SK-N-MC (cell line): ENCODE measurements at regions not wholly inside any gene's neighbourhood (a gene's known extent, or its start where the extent isn't known, plus 50 kb on each side); places are given as distances from the start of the nearest gene placed in this dataset.

Experiments
- DNase-seq: peaks from one replicate; pipeline ENCODE4 v3.0.0-alpha.2; 2011; ENCODE audit warnings: low read depth, low spot score
- H3K27ac ChIP-seq: fragments of 200-600 bp; sonication (generic); 2 replicates; pipeline ENCODE4 v1.5.1; 2016; ENCODE audit warnings: mixed run types
- H3K36me3 ChIP-seq: fragments of 200-600 bp; sonication (generic); 2 replicates; pipeline ENCODE4 v1.6.1; 2017; ENCODE audit warnings: antibody characterized with exemption, low read length, mixed read lengths; ENCODE audit not compliant: insufficient read depth
- H3K4me3 ChIP-seq: fragments of 200-600 bp; sonication (generic); 2 replicates; pipeline ENCODE4 v1.5.1; 2016
- H3K9ac ChIP-seq: fragments of 200-600 bp; sonication (generic); 2 replicates; pipeline ENCODE4 v1.8.0; 2017; ENCODE audit warnings: mixed run types, mixed read lengths; ENCODE audit not compliant: insufficient read length
- H3K9me3 ChIP-seq: fragments of 200-600 bp; sonication (generic); 2 replicates; pipeline ENCODE4 v1.6.1; 2017; ENCODE audit warnings: low read depth, mild to moderate bottlenecking, antibody characterized with exemption, low read length, moderate library complexity, mixed read lengths
- EZH2 ChIP-seq: fragments of 200-600 bp; sonication (generic); IDR thresholded peaks from one replicate; pipeline ENCODE4 v1.6.1; 2017; ENCODE audit warnings: antibody characterized with exemption
- FOXP2 ChIP-seq: optimal IDR thresholded peaks from 2 replicates; pipeline ENCODE3; 2011; ENCODE audit warnings: mild to moderate bottlenecking, moderate library complexity; ENCODE audit not compliant: insufficient read depth; ENCODE audit errors: extremely low read length, control extremely low read depth
- POLR2AphosphoS5 ChIP-seq: IDR thresholded peaks from 2 replicates; pipeline ENCODE4 v1.6.1; 2012; ENCODE audit warnings: mild to moderate bottlenecking, low read depth, low read length, borderline replicate concordance

- no peak overlapping the region for H3K9ac ChIP-seq
- no peak for DNase-seq
- no peak overlapping the region for H3K27ac ChIP-seq
- no peaks in the 10 kb centered on the region for H3K9me3 ChIP-seq
- TF ChIP-seq FOXP2 (no peak), POLR2AphosphoS5 (no peak), EZH2 (no peak)
- no peaks in the 10 kb centered on the region for H3K36me3 ChIP-seq
- no peak overlapping the region for H3K4me3 ChIP-seq
Observed at GRCh38 chr3:43874290-43874689, 183.6 kb downstream of the ABHD5 start.

- no peaks in the 10 kb centered on the region for H3K36me3 ChIP-seq
- no peaks in the 10 kb centered on the region for H3K9me3 ChIP-seq
- no peak overlapping the region for H3K9ac ChIP-seq
- no peak for TF ChIP-seq EZH2
- TF ChIP-seq FOXP2: no peak
- no peak for TF ChIP-seq POLR2AphosphoS5
- no peak for DNase-seq
- no peak overlapping the region for H3K4me3 ChIP-seq
- no peak overlapping the region for H3K27ac ChIP-seq
Observed at GRCh38 chr3:43874731-43875130, 184.0 kb downstream of the ABHD5 start.

- H3K36me3 ChIP-seq: no peaks in the 10 kb centered on the region
- TF ChIP-seq FOXP2: no peak
- no peak for TF ChIP-seq EZH2
- no peak for TF ChIP-seq POLR2AphosphoS5
- H3K4me3 ChIP-seq: no peak overlapping the region
- H3K9me3 ChIP-seq: no peaks in the 10 kb centered on the region
- H3K9ac ChIP-seq: no peak overlapping the region
- no peak overlapping the region for H3K27ac ChIP-seq
- no peak for DNase-seq
Observed at GRCh38 chr3:43876648-43877047, 185.9 kb downstream of the ABHD5 start.

GRCh38 chr3:43879166-43879565, 188.4 kb downstream of the ABHD5 start:
- no peak for DNase-seq
- no peaks in the 10 kb centered on the region for H3K36me3 ChIP-seq
- no peak overlapping the region for H3K4me3 ChIP-seq
- no peaks in the 10 kb centered on the region for H3K9me3 ChIP-seq
- no peak overlapping the region for H3K27ac ChIP-seq
- TF ChIP-seq FOXP2: no peak
- no peak for TF ChIP-seq EZH2
- TF ChIP-seq POLR2AphosphoS5: no peak
- H3K9ac ChIP-seq: no peak overlapping the region

- H3K27ac ChIP-seq: no peak overlapping the region
- DNase-seq: no peak
Observed at GRCh38 chr3:43882976-43883680, 192.4 kb downstream of the ABHD5 start.

GRCh38 chr3:43883729-43884396, 193.1 kb downstream of the ABHD5 start:
- H3K4me3 ChIP-seq: no peak overlapping the region
- no peak for DNase-seq
- no peak overlapping the region for H3K27ac ChIP-seq

More at GRCh38 chr3:43882976-43883680, 192.4 kb downstream of the ABHD5 start:
- no peaks in the 10 kb centered on the region for H3K36me3 ChIP-seq
- H3K9ac ChIP-seq: no peak overlapping the region
- H3K9me3 ChIP-seq: no peaks in the 10 kb centered on the region
- no peak for TF ChIP-seq EZH2
- TF ChIP-seq FOXP2: no peak
- no peak for TF ChIP-seq POLR2AphosphoS5
- H3K4me3 ChIP-seq: no peak overlapping the region

GRCh38 chr3:43884581-43884980, 193.8 kb downstream of the ABHD5 start:
- H3K4me3 ChIP-seq: no peak overlapping the region
- TF ChIP-seq FOXP2: no peak
- no peak for TF ChIP-seq POLR2AphosphoS5
- TF ChIP-seq EZH2: no peak
- no peaks in the 10 kb centered on the region for H3K36me3 ChIP-seq
- no peak overlapping the region for H3K27ac ChIP-seq
- H3K9me3 ChIP-seq: no peaks in the 10 kb centered on the region
- H3K9ac ChIP-seq: no peak overlapping the region
- DNase-seq: no peak

More at GRCh38 chr3:43883729-43884396, 193.1 kb downstream of the ABHD5 start:
- TF ChIP-seq POLR2AphosphoS5 (no peak), EZH2 (no peak), FOXP2 (no peak)
- H3K36me3 ChIP-seq: no peaks in the 10 kb centered on the region
- H3K9me3 ChIP-seq: no peaks in the 10 kb centered on the region
- H3K9ac ChIP-seq: no peak overlapping the region

GRCh38 chr3:43885908-43886618, 195.3 kb downstream of the ABHD5 start:
- Histone ChIP-seq H3K9ac (no peak overlapping the region), H3K9me3 (no peaks in the 10 kb centered on the region), H3K27ac (no peak overlapping the region), H3K36me3 (no peaks in the 10 kb centered on the region), H3K4me3 (no peak overlapping the region)
- TF ChIP-seq POLR2AphosphoS5 (no peak), FOXP2 (no peak), EZH2 (no peak)
- DNase-seq: no peak

GRCh38 chr3:43892061-43892460, 201.3 kb downstream of the ABHD5 start:
- no peak for TF ChIP-seq POLR2AphosphoS5
- TF ChIP-seq FOXP2: no peak
- TF ChIP-seq EZH2: no peak
- DNase-seq: no peak
- no peak overlapping the region for H3K4me3 ChIP-seq
- no peak overlapping the region for H3K27ac ChIP-seq
- no peak overlapping the region for H3K9ac ChIP-seq
- no peaks in the 10 kb centered on the region for H3K36me3 ChIP-seq
- H3K9me3 ChIP-seq: no peaks in the 10 kb centered on the region
